Esophagus squamous epithelium (tissue), 5 donors: ENCODE measurements at regions not wholly inside any gene's neighbourhood (a gene's known extent, or its start where the extent isn't known, plus 50 kb on each side); places are given as distances from the start of the nearest gene placed in this dataset.

Experiments
- DNase-seq: peaks from one replicate; lab custom pipeline; 2025; lab: John Stamatoyannopoulos, UW
- H3K27ac ChIP-seq, 4 donors: fragments of 200-600 bp; sonication (generic); one replicate each; pipeline ENCODE4 v1.5.1; 2016 to 2019; ENCODE audit warnings: mild to moderate bottlenecking in 1 of 4
- H3K27me3 ChIP-seq, 4 donors: fragments of 200-600 bp; sonication (generic); 1 replicate in 3 of 4; 2 replicates in 1 of 4; pipeline versions ENCODE4 v1.5.1 to v1.6.0; 2017 to 2021; ENCODE audit warnings: antibody characterized with exemption in 1 of 4
- H3K36me3 ChIP-seq, 3 donors: fragments of 200-600 bp; sonication (generic); one replicate each; pipeline ENCODE4 v1.5.1; 2016 to 2019
- H3K4me1 ChIP-seq, 3 donors: fragments of 200-600 bp; sonication (generic); one replicate each; pipeline ENCODE4 v1.5.1; 2017 to 2019
- H3K4me3 ChIP-seq, 4 donors: fragments of 200-600 bp; sonication (generic); 1 replicate in 3 of 4; 2 replicates in 1 of 4; pipeline ENCODE4 v1.5.1; 2016 to 2019; ENCODE audit warnings: mild to moderate bottlenecking in 2 of 4, moderate library complexity in 1 of 4
- H3K9me3 ChIP-seq, 3 donors: fragments of 200-600 bp; sonication (generic); one replicate each; pipeline ENCODE4 v1.5.1; 2016 to 2019
- POLR2A ChIP-seq, 4 donors: fragments of 450-650 bp; IDR thresholded peaks; one replicate each; pipeline ENCODE4 v1.6.1; 2017; ENCODE audit warnings: antibody characterized with exemption in 4 of 4, mild to moderate bottlenecking in 4 of 4, moderate library complexity in 3 of 4
- whole genome bisulfite sequencing, 2 donors: methylation state at CpG; one replicate each; pipeline ENCODE4 v1.1.5; 2018; 5-methylcytosine and 5-hydroxymethylcytosine counted together
- intact Hi-C: fragments of 100-400 bp; cut with DNase I; formaldehyde crosslinking; loops from one replicate; pipeline ENCODE4 v1.15.0; 2022
- TF ChIP-seq, protein P1 (sequence below), 6 experiments: fragments of 450-650 bp in 4 of 6; fragments of 200-600 bp in 2 of 6; sonication (generic) in 2 of 6; IDR thresholded peaks; one replicate each; pipeline ENCODE4 v1.5.1; 2016 to 2019; ENCODE audit warnings: antibody characterized with exemption in 6 of 6, mild to moderate bottlenecking in 4 of 6, moderate library complexity in 4 of 6
- donor health status: DM: yes; HTN: yes; CAD: no.

DNA sequence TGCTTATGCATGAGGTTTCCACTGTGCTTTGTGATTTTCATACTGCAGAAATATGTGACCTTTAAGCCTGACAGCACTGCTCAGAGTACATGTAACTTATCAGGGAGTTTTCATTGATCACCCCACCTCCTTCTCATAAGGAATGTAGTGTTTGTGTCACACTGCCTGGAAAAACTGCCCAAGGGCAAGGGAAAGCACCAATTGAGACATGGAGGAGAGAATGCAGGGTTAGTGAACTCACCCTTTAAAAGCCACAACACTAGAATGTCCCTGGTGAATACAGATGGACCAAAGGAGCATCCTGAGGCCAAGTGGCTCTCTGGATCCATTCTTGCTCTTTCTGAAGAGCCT is 147.2 kb upstream of the SPATS2L start:
- no peak for DNase-seq
- intact Hi-C loops: no loop called here
- peaks cover 0 to 10% (median 0%) of the 10 kb centered on the region in 3 donors for H3K4me1 ChIP-seq
- H3K27me3 ChIP-seq: no peaks in the 10 kb centered on the region
- no peak overlapping the region for H3K4me3 ChIP-seq
- H3K27ac ChIP-seq: no peak overlapping the region
- TF ChIP-seq, protein P1, sequence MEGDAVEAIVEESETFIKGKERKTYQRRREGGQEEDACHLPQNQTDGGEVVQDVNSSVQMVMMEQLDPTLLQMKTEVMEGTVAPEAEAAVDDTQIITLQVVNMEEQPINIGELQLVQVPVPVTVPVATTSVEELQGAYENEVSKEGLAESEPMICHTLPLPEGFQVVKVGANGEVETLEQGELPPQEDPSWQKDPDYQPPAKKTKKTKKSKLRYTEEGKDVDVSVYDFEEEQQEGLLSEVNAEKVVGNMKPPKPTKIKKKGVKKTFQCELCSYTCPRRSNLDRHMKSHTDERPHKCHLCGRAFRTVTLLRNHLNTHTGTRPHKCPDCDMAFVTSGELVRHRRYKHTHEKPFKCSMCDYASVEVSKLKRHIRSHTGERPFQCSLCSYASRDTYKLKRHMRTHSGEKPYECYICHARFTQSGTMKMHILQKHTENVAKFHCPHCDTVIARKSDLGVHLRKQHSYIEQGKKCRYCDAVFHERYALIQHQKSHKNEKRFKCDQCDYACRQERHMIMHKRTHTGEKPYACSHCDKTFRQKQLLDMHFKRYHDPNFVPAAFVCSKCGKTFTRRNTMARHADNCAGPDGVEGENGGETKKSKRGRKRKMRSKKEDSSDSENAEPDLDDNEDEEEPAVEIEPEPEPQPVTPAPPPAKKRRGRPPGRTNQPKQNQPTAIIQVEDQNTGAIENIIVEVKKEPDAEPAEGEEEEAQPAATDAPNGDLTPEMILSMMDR (IDR thresholded peaks at IDR 0.05): no peak
- H3K9me3 ChIP-seq: no peaks in the 10 kb centered on the region
- no peaks in the 10 kb centered on the region for H3K36me3 ChIP-seq

GRCh38 chr2:200159829-200160781 is 146.4 kb upstream of the SPATS2L start:
- H3K9me3 ChIP-seq: no peaks in the 10 kb centered on the region
- H3K4me1 ChIP-seq: peaks cover 0 to 10% (median 0%) of the 10 kb centered on the region in 3 donors
- intact Hi-C loops: no loop called here
- H3K27me3 ChIP-seq: no peaks in the 10 kb centered on the region
- no peak overlapping the region for H3K27ac ChIP-seq
- no peak for DNase-seq
- no peaks in the 10 kb centered on the region for H3K36me3 ChIP-seq
- TF ChIP-seq, protein P1 (IDR thresholded peaks at IDR 0.05): no peak
- TF ChIP-seq POLR2A (IDR thresholded peaks at IDR 0.05): no peak
- H3K4me3 ChIP-seq: no peak overlapping the region
- 65 to 72% methylated on average over 7 to 11 of the region's 11 CpGs for WGBS, 2 donors

DNA sequence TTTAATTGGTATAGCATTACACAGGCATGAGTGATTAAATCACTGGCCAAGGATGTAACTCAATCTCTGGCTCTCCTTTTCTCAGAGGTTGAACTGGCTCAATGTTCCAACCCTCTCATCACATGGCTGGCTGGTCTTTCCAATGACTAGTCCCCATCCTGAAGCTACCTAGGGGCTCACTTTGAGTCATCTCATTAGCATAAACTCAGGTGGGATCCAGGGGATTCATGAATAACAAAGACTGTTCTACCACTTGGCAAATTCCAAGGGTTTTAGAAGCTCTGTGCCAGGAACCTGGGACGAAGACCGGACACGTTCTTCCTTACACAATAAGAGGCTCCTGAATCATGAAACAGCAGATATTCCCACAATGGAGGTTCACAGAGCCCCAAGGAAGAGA is 145.0 kb upstream of the SPATS2L start:
- 35 to 57% methylated on average over 3 of the region's 3 CpGs for WGBS, 2 donors
- H3K27ac ChIP-seq: no peak overlapping the region
- peaks cover 0 to 4% (median 0%) of the 10 kb centered on the region in 3 donors for H3K4me1 ChIP-seq
- TF ChIP-seq, protein P1 (IDR thresholded peaks at IDR 0.05): no peak
- no peak for TF ChIP-seq POLR2A (IDR thresholded peaks at IDR 0.05)
- no peaks in the 10 kb centered on the region for H3K36me3 ChIP-seq
- intact Hi-C loops: no loop called here
- no peak overlapping the region for H3K4me3 ChIP-seq
- peaks cover 0 to 5% (median 5%) of the 10 kb centered on the region in 3 donors for H3K9me3 ChIP-seq
- no peak for DNase-seq
- no peaks in the 10 kb centered on the region for H3K27me3 ChIP-seq

DNA sequence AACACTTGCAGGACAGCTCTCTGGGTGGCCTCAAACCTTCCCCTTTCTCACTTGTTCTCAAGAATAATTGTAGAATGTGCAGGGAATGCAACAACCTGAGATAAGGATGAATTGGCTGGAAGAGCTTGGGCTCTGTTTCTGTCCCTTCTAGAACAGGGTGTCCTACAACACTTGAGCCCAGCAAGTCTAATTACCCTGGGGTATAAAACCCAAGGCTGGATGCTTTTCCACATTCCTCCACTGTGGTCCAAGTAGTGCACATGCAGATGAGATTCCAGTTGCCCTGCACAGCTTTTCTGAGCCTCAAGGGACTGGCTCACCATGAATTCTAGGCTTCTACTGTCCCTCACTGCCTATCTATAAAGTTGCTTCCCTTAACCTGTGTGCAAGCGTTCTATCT is 140.8 kb upstream of the SPATS2L start:
- no peak for TF ChIP-seq POLR2A (IDR thresholded peaks at IDR 0.05)
- TF ChIP-seq, protein P1 (IDR thresholded peaks at IDR 0.05): no peak
- no peak overlapping the region for H3K27ac ChIP-seq
- H3K4me3 ChIP-seq: no peak overlapping the region
- no peak for DNase-seq
- no peaks in the 10 kb centered on the region for H3K27me3 ChIP-seq
- 92% methylated on average over 1 of the region's 1 CpG; no CpG with 5 or more reads in 1 of the 2 donors for WGBS, 2 donors
- intact Hi-C loops: no loop called here
- H3K4me1 ChIP-seq: peaks cover 0 to 4% (median 0%) of the 10 kb centered on the region in 3 donors
- peaks cover 0 to 5% (median 5%) of the 10 kb centered on the region in 3 donors for H3K9me3 ChIP-seq
- H3K36me3 ChIP-seq: no peaks in the 10 kb centered on the region
